Ovary (tissue), 3 donors: ENCODE measurements at regions not wholly inside any gene's neighbourhood (a gene's known extent, or its start where the extent isn't known, plus 50 kb on each side); places are given as distances from the start of the nearest gene placed in this dataset.

Source experiments
- CTCF ChIP-seq, 3 donors: fragments of 450-650 bp in 2 of 3; fragments of 200-600 bp in 1 of 3; IDR thresholded peaks; one replicate each; pipeline versions ENCODE4 v1.5.1 to v1.8.0; 2016 to 2022; ENCODE audit warnings: antibody characterized with exemption in 3 of 3, mild to moderate bottlenecking in 1 of 3
- POLR2A ChIP-seq: fragments of 450-650 bp; IDR thresholded peaks from one replicate; pipeline ENCODE4 v1.6.1; 2017; ENCODE audit warnings: antibody characterized with exemption, mild to moderate bottlenecking, moderate library complexity
- donor health status: DM: no; HTN: no; CAD: no.

- no peak for TF ChIP-seq CTCF (IDR thresholded peaks at IDR 0.05)
- no peak for TF ChIP-seq POLR2A
These were observed 230.0 kb downstream of the KBTBD8 start for GRCh38 chr3:67228136-67228535.
